Natural killer cell (primary cell): ENCODE measurements at regions not wholly inside any gene's neighbourhood (a gene's known extent, or its start where the extent isn't known, plus 50 kb on each side); places are given as distances from the start of the nearest gene placed in this dataset.

Experiments used
- ATAC-seq, 3 donors: fragments of 150-1000 bp in 2 of 3; fragments of 200-7000 bp in 1 of 3; cut with Tn5 transposase; 1 replicate in 1 of 3; 2 replicates in 2 of 3; pipeline ENCODE4 v1.10.0; 2021; ENCODE audit warnings: mild to moderate bottlenecking in 2 of 3, moderate library complexity in 2 of 3
- DNase-seq, 2 donors: peaks; one replicate each; pipeline versions ENCODE4 v3.0.0 to v3.0.0-alpha.2; 2013 to 2021; ENCODE audit warnings: mixed read lengths in 1 of 2
- H3K27ac ChIP-seq: one replicate; pipeline ENCODE4 v1.5.1; 2013; ENCODE audit warnings: mild to moderate bottlenecking, low read length
- H3K27me3 ChIP-seq: one replicate; pipeline ENCODE4 v1.6.1; 2013; ENCODE audit warnings: low read length; ENCODE audit not compliant: control insufficient read depth, insufficient read depth
- H3K36me3 ChIP-seq: one replicate; pipeline ENCODE4 v1.6.1; 2013; ENCODE audit warnings: low read length; ENCODE audit not compliant: control insufficient read depth, insufficient read depth
- H3K4me1 ChIP-seq: one replicate; pipeline ENCODE4 v1.6.1; 2013; ENCODE audit warnings: low read length; ENCODE audit not compliant: control insufficient read depth, insufficient read depth
- H3K4me3 ChIP-seq: one replicate; pipeline ENCODE4 v1.5.1; 2013; ENCODE audit warnings: low read length
- H3K9me3 ChIP-seq: one replicate; pipeline ENCODE4 v1.6.1; 2013; ENCODE audit warnings: low read length; ENCODE audit not compliant: control insufficient read depth, insufficient read depth
- H3K27ac Mint-ChIP-seq, 2 donors: one replicate each; pipeline ENCODE4 v1.8.0; 2022; ENCODE audit warnings: mild to moderate bottlenecking in 2 of 2, mixed read lengths in 2 of 2, moderate library complexity in 1 of 2
- H3K27me3 Mint-ChIP-seq, 2 donors: one replicate each; pipeline ENCODE4 v1.8.0; 2022; ENCODE audit warnings: low read depth in 2 of 2, mixed read lengths in 2 of 2
- H3K36me3 Mint-ChIP-seq: one replicate; pipeline ENCODE4 v1.8.0; 2022; ENCODE audit warnings: mixed read lengths
- H3K4me1 Mint-ChIP-seq, 2 donors: one replicate each; pipeline ENCODE4 v1.8.0; 2022; ENCODE audit warnings: mixed read lengths in 2 of 2
- H3K4me3 Mint-ChIP-seq: one replicate; pipeline ENCODE4 v1.8.0; 2022; ENCODE audit warnings: mild to moderate bottlenecking, moderate library complexity, mixed read lengths
- H3K9me3 Mint-ChIP-seq, 2 donors: one replicate each; pipeline ENCODE4 v1.8.0; 2022; ENCODE audit warnings: mixed read lengths in 2 of 2
- WGBS: methylation state at CpG from one replicate; pipeline ENCODE4 v1.1.7; 2013; ENCODE audit warnings: missing lambda C conversion rate; ENCODE audit not compliant: insufficient coverage; 5-methylcytosine and 5-hydroxymethylcytosine counted together
- intact Hi-C: fragments of 100-400 bp; cut with micrococcal nuclease; formaldehyde crosslinking; loops from one replicate; pipeline ENCODE4 v1.14.2; 2022
- TF ChIP-seq, protein P1 (sequence below): fragments of 200-600 bp; IDR thresholded peaks from one replicate; pipeline ENCODE4 v1.8.0; 2022; ENCODE audit warnings: antibody characterized with exemption

DNA sequence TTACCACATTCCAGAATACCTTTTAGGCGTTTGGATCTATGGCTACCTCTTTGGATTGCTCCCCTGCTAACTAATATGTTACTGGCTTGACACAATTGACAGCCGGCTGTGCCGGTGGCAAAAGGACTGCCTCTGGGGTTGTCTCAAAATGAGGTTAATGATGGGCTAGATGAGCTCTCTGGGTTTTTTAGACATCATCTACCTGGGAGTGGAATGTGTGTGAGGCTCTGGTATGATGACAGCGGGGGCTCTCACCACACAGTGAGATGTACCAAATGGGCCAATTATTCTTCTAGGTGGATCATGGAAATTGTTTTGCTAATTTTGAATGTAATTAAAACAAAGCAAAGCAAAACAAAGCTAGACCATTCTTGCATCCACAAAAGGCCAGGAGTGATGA lies 391.1 kb upstream of the SPRED2 start:
- ATAC-seq (no peak), DNase-seq (no peak)
- TF ChIP-seq, protein P1, sequence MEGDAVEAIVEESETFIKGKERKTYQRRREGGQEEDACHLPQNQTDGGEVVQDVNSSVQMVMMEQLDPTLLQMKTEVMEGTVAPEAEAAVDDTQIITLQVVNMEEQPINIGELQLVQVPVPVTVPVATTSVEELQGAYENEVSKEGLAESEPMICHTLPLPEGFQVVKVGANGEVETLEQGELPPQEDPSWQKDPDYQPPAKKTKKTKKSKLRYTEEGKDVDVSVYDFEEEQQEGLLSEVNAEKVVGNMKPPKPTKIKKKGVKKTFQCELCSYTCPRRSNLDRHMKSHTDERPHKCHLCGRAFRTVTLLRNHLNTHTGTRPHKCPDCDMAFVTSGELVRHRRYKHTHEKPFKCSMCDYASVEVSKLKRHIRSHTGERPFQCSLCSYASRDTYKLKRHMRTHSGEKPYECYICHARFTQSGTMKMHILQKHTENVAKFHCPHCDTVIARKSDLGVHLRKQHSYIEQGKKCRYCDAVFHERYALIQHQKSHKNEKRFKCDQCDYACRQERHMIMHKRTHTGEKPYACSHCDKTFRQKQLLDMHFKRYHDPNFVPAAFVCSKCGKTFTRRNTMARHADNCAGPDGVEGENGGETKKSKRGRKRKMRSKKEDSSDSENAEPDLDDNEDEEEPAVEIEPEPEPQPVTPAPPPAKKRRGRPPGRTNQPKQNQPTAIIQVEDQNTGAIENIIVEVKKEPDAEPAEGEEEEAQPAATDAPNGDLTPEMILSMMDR, result no peak
- no peaks in the 10 kb centered on the region for H3K27me3 Mint-ChIP-seq
- Histone ChIP-seq H3K27me3 (no peaks in the 10 kb centered on the region), H3K4me3 (no peak overlapping the region), H3K36me3 (no peaks in the 10 kb centered on the region), H3K9me3 (no peaks in the 10 kb centered on the region), H3K27ac (no peak overlapping the region), H3K4me1 (no peaks in the 10 kb centered on the region)
- H3K4me3 Mint-ChIP-seq, result no peak overlapping the region
- WGBS, result 82% methylated on average over 4 of the region's 4 CpGs
- peaks cover 0 to 2% of the 10 kb centered on the region in 2 donors for H3K9me3 Mint-ChIP-seq
- no peaks in the 10 kb centered on the region for H3K36me3 Mint-ChIP-seq
- H3K27ac Mint-ChIP-seq, result no peak overlapping the region
- intact Hi-C loops, result no loop called here
- H3K4me1 Mint-ChIP-seq, result no peaks in the 10 kb centered on the region

DNA sequence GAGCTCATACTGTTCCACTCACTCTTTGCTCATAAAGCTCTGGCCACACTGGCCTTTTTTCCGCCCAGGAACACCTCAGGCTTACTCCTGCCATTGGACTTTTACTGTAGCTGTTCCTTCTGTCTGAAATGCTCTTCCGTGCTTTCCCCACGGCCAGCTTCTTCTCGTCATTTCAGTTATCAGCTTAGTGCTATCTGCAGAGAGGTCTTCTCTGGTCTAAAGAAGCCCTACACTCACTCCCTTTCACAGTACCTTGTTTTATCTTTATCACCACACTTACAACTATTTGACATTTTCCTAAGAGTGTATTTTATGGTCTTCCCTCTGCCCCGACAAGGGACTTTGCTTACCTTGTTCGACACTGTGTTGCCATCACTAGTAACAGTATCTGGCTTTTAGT lies 388.1 kb upstream of the SPRED2 start:
- Mint-ChIP-seq H3K4me3 (no peak overlapping the region), H3K36me3 (no peaks in the 10 kb centered on the region), H3K4me1 (no peaks in the 10 kb centered on the region), H3K27me3 (no peaks in the 10 kb centered on the region), H3K9me3 (no peaks in the 10 kb centered on the region), H3K27ac (no peak overlapping the region)
- Histone ChIP-seq H3K4me3 (no peak overlapping the region), H3K36me3 (no peaks in the 10 kb centered on the region), H3K9me3 (no peaks in the 10 kb centered on the region), H3K4me1 (no peaks in the 10 kb centered on the region), H3K27ac (no peak overlapping the region), H3K27me3 (no peaks in the 10 kb centered on the region)
- ATAC-seq, result no peak
- 83% methylated on average over 6 of the region's 6 CpGs for WGBS
- TF ChIP-seq, protein P1, result no peak
- no peak for DNase-seq
- intact Hi-C loops, result no loop called here

DNA sequence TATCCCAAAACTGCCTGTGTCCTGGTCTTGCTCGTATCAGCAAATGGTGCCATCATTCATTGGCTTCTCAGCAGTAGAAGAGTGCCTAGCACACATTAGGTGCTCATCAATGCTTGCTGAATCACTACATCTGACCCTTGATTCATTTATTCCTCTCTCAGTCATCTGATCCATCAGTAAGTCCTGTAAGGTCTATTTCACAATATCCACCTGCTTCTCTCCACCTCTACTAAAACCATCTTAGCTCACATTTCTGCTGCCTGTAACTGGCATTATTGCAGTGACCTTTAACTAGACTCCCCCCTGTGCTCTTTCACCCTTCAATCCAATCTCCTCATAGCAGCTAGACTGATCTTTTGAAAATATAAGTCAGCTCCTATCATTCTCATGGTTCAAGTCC lies 387.6 kb upstream of the SPRED2 start:
- ATAC-seq (no peak), DNase-seq (no peak)
- Mint-ChIP-seq H3K4me1 (no peaks in the 10 kb centered on the region), H3K27me3 (no peaks in the 10 kb centered on the region), H3K4me3 (no peak overlapping the region), H3K9me3 (no peaks in the 10 kb centered on the region), H3K36me3 (no peaks in the 10 kb centered on the region), H3K27ac (no peak overlapping the region)
- Histone ChIP-seq H3K9me3 (no peaks in the 10 kb centered on the region), H3K4me1 (no peaks in the 10 kb centered on the region), H3K36me3 (no peaks in the 10 kb centered on the region), H3K27ac (no peak overlapping the region), H3K4me3 (no peak overlapping the region), H3K27me3 (no peaks in the 10 kb centered on the region)
- TF ChIP-seq, protein P1, result no peak
- intact Hi-C loops, result no loop called here
- 72% methylated on average over 1 of the region's 1 CpG for WGBS

DNA sequence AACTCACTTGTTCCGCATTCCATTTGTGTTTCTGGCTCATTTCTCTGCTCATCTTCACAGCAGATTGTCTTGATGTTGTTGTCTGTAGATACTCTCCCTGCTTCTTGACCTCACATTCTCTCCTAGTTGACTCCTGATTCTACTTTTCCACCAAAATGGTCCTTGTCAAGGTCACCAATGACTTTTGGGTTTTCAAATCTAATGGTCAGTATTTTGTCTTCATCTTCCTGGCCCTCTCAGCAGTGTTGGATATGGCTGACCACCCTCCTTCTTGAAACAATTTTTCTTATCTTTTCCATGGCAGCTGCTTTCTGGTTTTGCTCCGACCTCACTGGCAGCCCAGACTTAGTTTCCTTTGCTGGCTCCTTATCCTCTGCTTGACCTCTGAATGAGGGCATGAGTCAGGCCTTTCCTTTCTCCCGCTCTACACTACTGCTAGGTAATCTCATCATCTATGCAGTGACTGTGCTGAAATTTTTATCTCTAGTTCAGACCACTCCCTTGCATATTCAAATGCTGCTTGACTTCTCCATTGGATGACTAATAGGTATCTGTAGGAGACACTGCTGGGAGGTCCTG lies 386.6 kb upstream of the SPRED2 start:
- Mint-ChIP-seq H3K4me1 (no peaks in the 10 kb centered on the region), H3K4me3 (no peak overlapping the region), H3K36me3 (no peaks in the 10 kb centered on the region), H3K27ac (no peak overlapping the region), H3K27me3 (peaks cover 0 to 4% of the 10 kb centered on the region in 2 donors), H3K9me3 (no peaks in the 10 kb centered on the region)
- H3K36me3 ChIP-seq, result no peaks in the 10 kb centered on the region
- DNase-seq, result no peak
- 83% methylated on average over 3 of the region's 3 CpGs for WGBS
- H3K9me3 ChIP-seq, result no peaks in the 10 kb centered on the region
- H3K27ac ChIP-seq, result no peak overlapping the region
- intact Hi-C loops, result no loop called here
- peak in 1 of 3 donors; percentile 67 for ATAC-seq
- no peak overlapping the region for H3K4me3 ChIP-seq
- no peaks in the 10 kb centered on the region for H3K27me3 ChIP-seq
- no peaks in the 10 kb centered on the region for H3K4me1 ChIP-seq
- TF ChIP-seq, protein P1, result no peak
